ENCODE measurements at regions not wholly inside any gene's neighbourhood (a gene's known extent, or its start where the extent isn't known, plus 50 kb on each side); places are given as distances from the start of the nearest gene placed in this dataset.
"Not testable (repeated sequence)": the region's sequence is repeated elsewhere in the genome, so short reads cannot be mapped to it uniquely, and the experiment has no call there.

DNA sequence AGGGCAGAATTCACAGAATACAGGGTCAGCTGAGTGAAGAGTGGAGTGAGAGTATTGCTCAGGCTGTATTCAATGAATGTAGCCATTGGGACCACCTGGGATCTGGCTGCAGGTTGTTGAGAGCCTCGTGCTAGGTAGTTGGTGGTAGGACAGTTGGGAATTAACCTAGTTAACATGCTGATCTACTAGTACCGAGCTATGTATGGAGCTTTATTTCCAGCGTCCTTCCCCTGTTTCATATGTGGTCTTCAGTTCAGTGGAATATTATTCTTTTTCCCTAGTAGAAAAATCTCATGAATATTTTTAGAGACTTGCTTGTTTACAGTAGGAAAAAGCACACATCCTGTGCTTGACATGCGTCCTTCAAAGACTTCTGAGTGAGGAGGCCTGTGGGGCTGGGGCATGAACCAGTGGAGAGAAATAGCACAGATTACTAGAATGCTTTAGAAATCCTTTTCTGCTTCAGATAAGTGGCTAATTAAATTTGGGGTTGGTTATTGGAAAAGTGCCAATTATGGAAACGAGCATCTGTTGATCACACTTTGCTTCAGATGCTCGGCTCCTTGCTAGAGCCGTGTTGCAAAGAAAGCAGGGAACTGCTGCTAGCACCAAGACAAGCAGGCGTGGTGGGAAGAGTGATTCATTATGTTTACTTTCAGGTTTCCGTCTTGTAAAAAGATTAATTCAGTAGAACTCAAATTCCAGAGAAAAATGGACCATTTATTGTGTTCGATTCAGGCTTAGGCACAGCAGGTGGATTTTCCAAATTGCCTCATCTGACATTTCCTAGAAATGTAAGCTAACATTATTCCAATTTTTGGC lies 53.6 kb downstream of the ARF6 start:
- DNase-seq (ENCODE audit: low read depth in 2 of 2), result no peak

DNA sequence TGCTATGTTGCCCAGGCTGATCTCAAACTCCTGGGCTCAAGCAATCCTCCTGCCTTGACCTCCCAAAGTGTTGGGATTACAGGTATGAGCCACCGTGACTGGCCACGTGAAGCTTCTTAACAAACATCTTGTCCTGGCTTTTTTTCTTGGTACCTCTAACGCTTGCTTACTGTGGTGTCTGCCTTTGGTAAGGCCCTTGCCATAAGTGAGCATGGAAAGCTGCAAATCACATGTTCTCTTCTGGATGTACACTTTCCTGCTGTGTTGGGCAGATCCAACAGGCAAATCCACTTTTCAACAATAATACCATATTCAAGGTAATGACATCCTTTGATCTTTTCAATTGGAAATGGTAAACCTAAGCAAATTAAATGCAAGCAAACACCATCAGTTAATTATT lies 54.6 kb downstream of the ARF6 start:
- no peak for DNase-seq (ENCODE audit: low read depth in 2 of 2)

DNA sequence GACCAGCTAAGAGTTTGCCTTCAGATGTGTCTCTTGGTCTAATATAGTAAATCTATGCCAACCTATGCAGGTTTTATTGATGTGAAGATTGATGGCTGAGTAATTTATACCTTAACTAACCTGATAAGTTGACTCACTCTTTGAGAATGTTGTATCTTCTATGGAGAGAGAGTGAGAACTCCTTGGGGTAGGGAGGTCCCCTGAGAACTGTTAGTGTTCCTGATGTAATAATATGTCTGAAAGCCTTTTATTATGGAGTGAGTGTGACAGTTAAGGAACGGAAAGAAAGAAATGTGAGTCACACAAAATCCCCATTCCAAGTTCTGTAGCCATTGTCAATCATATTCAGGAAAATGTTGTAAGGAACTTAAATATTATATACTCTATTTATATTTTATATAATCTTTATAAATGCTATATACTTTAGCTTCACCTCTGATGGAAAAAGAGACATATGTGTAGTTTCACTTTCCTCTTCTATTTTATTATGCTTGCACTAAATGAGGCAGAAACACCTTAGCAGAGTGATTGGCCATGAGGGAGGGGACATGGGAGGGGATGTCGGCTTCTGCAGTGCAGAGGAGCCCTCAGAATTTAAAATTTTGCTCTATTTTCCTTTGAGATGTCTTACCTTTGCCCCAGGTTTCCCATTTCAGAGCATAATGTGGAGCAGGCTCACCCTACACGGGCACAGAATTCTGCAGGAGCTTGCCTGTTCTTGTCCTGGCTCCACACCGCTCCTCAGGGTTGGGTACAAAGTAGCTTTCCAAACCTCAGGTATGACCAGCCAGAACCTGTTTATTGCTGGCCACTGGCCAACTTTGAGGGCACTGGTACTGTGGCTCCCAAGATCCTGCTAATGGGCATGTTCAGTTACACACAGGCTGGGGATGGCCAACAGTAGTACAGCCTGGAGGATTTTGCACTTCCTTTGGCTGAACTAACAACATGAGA lies 57.7 kb downstream of the ARF6 start:
- DNase-seq (ENCODE audit: low read depth in 2 of 2), result no peak

DNA sequence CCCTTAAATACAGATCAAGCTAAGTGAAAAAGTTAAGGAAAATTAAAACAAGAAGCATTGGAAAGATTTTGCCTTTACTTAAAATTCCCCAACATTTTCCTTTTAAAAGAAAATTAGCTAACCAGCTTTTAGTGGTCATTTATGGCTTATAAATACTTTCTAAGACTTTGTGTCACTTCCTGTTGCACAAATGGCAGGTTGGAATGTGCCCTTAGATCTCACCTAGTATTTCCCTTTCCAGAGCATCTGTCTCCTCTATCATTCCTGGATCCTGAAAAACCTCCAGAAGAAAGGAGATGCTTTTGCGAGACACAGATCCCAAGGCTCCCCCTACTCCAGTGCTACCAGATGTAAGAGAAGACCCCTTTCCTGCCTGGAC lies 58.3 kb downstream of the ARF6 start:
- no peak for DNase-seq (ENCODE audit: low read depth in 2 of 2)

DNA sequence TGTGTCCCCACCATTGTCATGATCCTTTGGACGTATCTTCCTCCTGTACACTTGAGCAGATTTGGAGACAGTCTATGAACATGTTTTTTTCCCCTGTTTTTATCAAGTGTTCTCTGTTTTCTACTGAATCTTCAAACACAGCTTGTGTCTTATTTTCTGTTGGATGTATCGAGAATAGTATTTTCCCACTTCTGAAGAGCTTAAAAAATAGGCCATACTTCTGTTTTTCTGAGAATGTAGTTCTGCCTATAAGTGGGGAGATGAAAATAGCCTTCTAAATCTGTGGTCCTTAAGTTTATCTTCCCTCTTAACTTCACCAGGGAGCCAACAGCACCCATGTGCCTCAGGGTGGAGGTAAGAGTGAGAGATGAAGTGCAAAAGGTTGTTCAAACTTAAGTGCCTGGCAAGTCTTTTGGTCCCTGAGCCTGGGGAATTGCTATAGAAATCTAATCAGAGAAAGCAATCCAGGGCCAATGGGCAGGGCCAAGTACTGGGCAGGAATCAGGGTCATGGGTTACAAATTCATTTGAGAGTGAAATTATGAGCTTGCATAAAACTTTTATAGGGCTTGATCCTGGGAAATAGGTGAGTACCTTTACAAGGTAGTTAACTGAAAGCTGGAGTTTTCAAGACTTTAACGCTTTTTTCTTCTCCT lies 58.9 kb downstream of the ARF6 start:
- no peak for DNase-seq (ENCODE audit: low read depth in 2 of 2)

DNA sequence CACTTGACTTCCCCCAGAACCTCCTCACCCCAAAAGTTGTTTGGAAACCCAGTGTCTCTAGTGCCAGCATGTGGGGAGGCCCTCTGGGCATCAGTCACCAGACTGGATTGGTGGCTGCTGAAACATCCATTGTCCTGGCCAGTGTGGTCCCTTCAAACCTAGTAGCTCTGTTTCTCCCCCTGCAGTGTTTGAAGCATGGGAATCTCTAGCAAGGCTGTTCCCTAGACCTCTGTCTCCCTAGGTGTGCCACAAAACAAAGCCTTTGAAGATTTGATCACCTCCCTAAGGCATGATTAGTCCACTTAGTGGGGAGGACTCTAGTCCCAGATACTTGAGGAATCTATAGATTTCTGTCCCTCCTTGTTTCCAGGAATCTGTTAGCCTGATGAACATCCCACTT lies 60.3 kb downstream of the ARF6 start:
- no peak for DNase-seq (ENCODE audit: low read depth in 2 of 2)

DNA sequence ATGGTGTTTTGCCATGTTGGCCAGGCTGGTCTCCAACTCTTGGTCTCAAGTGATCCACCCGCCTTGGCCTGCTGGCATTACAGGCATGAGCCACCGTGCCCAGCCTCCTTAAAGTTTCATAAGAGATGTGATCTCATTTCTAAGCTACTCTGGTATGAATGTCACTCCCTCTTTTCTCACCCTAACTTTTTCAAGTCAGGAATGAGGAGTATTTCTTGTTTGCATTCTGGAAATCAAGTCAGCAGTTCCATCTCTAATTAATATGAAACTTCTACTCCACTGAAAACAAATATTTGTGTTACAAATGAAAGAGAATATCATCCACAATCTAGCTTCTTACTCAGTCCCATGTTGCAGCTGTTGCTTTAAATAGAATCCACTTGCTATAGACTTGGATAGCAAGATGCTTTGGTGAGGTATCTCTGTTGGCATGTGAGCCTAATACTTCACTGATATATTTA lies 61.3 kb downstream of the ARF6 start:
- DNase-seq (ENCODE audit: low read depth in 2 of 2), result no peak

DNA sequence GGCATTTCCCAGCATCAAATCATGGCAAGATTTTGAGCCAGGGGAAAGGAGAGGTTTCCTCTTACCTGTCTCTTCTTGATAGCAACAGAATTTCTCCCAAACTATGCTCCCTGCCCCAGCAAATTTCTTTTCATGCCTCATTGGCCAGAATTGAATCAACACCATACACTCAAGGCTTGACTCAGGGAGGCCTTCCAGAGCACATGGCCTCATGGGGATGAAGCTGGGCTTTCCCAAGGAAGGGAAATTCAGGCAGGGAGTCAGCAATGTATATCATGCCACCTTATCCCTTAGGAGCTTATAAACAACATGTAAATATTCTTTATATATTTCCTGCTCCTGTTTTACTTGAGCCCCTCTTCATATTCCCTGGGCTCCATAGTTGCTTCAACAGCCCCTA lies 62.1 kb downstream of the ARF6 start:
- no peak for DNase-seq (ENCODE audit: low read depth in 2 of 2)

DNA sequence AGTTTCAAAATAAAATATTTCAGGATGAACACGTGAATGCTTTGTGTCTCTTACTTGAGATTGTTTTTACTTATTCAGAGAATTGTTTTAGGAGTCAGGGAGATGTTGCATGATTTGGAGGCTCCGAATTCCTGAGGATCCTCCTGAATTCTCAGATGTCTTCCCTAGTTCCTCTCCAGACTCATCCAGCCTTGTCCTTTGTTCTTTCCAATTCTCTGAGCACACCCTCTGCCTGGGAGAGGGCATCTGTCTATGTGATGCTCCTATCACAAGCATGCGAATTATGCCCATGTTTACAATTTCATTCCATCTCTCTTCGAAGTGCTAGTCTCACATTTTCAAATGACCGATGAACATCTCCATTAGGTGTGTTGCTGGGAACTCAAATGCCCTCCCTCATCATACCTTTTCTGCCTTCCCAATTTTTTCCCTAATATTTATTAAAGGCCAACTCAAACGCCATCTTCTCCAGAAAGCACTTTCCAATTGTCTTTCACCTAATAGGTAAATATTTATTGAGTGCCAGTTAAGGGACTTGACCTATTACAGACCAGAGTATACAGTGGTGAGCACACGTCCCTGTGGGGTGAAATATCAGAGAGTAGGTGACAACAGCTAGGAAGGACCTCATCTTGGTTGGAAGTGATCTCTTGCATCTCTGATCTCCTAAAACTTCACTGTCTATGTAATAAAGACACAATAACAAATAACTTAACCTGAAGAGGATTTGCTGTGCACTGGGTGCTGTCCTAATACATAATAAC lies 64.4 kb downstream of the ARF6 start:
- DNase-seq (ENCODE audit: low read depth in 2 of 2), result no peak

DNA sequence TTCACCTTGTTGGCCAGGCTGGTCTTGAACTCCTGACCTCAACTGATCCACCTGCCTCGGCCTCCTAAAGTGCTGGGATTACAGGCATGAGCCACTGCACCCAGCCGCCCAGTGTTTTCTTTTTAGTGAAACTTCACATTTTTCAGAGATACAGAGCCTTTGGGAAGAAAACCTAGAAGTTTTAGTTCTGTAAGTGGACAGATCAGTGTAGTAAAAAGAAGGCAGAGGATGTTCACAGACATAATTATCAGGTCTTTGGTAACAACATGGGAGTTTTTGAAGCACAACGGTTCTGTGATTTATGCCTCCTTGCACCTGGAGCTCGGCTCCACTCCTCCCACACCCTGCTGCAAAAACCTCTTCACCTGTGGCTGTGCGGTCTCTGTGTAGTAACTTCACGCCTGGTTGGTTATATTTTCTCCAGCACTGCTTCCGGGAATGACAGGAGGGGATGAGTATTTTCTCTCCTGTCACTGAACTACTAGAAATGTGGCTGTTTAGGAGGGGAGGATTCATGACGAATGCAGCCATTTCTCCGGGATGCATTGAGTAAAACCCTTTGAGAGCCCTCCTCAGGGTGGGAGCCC lies 67.0 kb downstream of the ARF6 start:
- no peak for DNase-seq (ENCODE audit: low read depth in 2 of 2)

DNA sequence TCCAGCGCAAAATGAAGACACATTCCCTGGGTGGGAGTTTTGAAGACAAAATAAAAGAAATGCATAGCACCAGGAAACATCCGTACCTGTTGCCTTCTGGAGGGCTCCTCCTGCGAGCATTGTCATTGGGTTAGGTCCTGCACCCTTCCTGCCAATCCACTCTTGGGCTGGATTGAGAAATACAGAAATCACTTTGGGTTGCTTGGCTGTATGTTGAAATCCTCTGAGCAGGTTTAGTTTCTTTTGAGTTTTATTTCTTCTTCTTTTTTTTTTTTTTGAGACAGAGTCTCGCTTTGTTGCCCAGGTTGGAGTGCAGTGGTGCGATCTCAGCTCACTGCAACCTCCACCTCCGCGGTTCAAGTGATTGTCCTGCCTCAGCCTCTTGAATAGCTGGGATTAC lies 67.6 kb downstream of the ARF6 start:
- DNase-seq (ENCODE audit: low read depth in 2 of 2), result no peak

DNA sequence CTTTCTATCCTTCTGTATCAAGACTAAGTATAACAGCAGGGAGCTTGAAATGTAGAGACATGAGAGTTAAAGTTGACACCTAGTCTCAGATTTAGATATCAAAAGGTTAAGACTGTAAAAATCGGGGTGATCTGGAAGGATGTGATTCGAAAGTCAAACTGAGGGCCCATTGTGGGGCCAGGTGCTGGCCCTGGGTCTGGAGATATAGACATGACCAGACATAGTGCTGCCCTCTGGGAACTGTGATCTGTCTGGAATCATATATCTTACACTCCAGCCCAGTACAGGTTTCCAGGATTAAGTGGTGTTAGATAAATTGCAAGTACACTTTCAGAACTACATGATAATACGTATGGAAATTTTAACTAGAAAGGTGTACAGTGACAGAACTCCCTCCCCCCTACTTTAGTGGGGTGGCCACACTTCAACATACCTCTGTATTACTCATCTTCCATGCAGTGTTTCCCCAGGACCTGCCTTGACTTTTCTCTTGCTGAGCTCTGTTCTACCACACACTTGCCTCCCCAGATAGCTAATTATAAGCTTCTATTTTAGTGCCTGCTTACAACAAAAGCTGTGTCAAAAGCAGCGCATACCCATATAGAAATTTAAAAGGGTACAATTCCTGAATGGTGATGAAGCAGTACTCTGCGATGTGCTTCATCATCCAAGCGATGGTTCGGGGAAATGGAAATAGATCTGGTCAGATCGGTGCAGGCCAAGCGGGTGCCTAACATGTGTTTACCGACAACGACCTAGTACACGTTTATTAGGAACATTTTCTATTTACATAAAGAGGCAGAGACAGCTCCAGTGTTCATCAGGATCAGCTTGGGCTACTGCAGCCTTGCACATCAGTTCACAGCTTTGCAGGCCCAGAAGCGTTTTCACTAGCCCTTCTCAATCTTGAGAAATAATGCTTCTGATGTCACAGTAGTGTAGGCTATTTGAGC lies 68.7 kb downstream of the ARF6 start:
- no peak for DNase-seq (ENCODE audit: low read depth in 2 of 2)

DNA sequence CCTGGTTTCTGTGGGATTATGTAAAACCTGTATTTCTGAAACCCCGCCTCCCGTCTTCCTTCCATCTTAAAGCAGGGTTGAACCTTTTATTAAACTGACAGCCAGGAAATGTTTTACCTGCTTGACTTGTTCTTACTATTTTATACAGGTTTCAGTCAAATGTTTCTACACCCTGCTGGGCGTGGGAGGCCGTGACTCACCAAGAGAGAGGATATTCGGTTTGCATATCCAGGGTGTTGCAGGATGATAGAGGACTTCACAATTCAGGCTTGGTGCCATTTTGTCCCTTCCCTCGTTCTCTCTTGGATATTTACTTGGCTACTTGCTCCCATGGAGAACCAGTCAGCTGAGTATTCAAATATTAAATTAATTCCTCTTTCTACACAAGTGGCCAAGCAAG lies 69.7 kb downstream of the ARF6 start:
- DNase-seq (ENCODE audit: low read depth in 2 of 2), result peak; percentile 60 to 68

DNA sequence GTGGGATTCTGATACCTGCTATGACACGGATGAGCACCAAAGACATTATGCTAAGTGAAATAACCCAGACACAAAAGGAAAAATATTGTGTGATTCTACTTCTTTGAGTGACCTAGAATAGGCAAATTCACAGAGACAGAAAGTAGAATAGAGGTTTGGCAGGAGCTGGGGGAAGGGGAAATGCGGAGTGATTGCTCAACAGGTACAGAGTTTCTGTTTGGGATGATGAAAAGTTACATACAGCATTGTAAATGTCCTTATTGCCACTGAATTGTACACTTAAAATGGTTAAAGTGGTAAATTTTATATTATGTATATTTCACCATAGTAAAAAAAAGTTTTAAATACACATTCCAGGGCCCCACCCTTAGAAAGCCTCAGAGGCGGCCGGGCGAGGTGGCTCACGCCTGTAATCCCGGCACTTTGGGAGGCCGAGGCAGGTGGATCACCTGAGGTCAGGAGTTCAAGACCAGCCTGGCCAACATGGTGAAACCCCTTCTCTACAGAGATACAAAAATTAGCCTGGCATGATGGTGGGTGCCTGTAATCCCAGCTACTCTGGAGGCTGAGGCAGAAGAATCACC lies 72.3 kb downstream of the ARF6 start:
- not testable (repeated sequence) for DNase-seq (ENCODE audit: low read depth in 2 of 2)

DNA sequence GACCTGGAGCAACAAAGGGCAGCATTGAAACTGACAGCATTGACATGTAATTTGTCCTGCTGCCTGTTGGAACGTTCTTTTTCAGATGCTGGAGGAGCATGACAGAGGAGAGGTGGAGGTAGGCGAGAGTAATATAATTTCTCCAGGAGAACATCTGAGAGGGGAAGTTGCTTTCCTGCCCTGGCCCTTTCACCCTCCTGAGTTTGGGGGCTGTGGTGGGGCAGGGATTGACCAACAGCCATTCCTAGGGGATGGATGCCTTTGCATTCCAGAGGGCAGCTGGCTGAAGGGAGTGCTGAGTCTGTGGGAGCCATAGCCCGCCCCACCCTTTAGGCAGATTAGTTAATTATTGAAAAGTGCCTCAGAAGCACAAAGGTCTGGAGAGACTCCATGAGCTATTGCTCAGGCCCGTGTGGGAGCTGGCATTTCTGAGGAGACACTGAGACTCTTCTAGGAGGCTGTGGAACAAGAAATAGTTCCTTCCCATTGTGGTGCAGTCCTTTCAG lies 73.5 kb downstream of the ARF6 start:
- DNase-seq (ENCODE audit: low read depth in 2 of 2), result no peak

DNA sequence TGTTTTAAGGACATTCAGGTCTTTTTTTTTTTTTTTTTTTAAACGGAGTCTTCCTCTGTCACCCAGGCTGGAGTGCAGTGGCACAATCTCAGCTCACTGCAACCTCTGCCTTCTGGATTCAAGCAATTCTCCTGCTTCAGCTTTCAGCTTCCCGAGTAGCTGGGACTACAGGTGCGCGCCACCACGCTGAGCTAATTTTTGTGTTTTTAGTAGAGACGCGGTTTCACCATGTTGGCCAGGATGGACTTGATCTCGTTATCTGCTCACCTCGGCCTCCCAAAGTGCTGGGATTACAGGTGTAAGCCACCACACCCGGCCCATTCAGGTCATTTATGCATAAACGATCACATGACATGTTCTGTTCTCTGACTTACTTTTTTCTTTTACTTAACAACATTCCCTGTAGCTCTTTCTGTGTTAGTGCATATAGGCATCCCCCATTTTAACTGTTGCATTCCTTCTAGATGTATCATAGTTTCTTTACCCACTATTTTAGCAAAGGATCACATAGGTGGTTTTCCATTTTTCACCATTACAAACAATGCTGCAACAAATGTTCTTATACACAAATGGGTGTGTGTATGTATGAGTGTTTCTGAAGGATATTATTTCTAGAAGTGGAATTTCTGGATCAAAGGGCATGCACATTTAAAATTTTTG lies 74.2 kb downstream of the ARF6 start:
- no peak for DNase-seq (ENCODE audit: low read depth in 2 of 2)

DNA sequence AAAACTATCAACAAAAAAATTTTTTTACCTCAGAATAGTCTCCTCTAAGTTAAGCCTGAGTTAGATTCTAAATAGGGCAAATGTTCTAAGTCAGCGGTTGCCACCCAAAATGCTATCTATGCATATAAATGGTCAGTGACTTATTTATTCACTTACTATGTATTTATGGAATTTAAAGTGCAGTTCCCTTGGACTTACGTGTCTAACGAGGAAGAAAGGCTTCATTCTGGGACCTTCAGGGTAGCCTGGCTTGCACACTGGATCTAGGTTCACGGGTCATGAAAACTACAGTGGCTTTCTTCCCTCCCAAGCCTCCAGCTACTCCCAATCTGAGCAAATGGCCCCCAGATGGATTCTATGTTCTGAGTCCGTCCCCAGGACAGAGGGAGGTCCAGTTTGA lies 77.1 kb downstream of the ARF6 start:
- no peak for DNase-seq (ENCODE audit: low read depth in 2 of 2)

DNA sequence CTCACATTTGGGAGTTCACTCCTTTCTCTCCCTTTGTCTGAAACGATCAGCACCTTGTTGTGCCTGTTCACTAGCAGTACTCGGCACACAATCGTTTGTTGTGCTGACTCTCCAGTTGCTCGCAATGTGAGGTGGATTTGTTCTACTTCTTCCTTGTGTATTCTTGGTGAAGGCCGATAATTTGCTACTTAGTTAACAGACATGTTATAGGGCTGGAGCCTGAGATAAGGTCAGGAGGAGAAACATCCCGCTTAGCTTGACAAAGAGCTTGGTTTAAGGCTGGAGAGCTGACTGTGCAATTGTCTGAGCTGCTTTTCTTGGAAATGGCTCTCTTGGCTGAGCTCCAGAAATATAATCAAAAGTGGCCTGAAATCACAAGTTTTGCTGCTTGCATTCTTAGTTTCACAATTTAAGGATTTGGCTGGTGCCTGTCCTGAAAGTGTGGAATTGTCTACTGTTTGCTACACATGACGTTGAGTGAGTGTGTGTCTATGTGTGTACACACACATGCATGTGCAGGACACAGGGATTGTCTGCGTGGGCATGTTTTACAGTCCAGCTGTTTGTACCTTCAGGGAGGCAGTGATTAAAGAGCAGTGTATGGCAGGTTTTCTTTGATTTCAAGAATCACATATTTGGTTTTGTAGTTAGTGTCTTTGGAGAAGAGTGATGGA lies 77.7 kb downstream of the ARF6 start:
- DNase-seq (ENCODE audit: low read depth in 2 of 2), result no peak

All from stimulated activated CD4-positive, alpha-beta T cell treated with anti-CD3 and anti-CD28 coated beads, Interleukin-4, amount 100 ng/mL, for 48 hours (primary cell).